SK-N-SH (cell line): ENCODE measurements at regions not wholly inside any gene's neighbourhood (a gene's known extent, or its start where the extent isn't known, plus 50 kb on each side); places are given as distances from the start of the nearest gene placed in this dataset.

Experiments used
- CTCF ChIA-PET: fragments of 300-600, 350-600 bp; formaldehyde crosslinking; extraction: SDS; loops from one replicate; lab custom pipeline; 2021; lab: Yijun Ruan, JAX
- POLR2A ChIA-PET: fragments of 350-600 bp; sonication (Branson Sonifier 250); formaldehyde crosslinking; extraction: SDS; loops from one replicate; lab custom pipeline; 2020; ENCODE audit warnings: antibody characterized with exemption, inconsistent platforms; lab: Yijun Ruan, JAX
- DNase-seq: peaks from one replicate; pipeline ENCODE4 v3.0.0; 2012
- H2AFZ ChIP-seq: fragments of 200-600 bp; sonication (generic); 2 replicates; pipeline ENCODE4 v1.8.1; 2016; ENCODE audit warnings: antibody characterized with exemption, mild to moderate bottlenecking, low read depth
- H3F3A ChIP-seq: fragments of 200-600 bp; sonication (generic); replicated peaks from 2 replicates; pipeline ENCODE3; 2016; ENCODE audit warnings: antibody characterized with exemption, mild to moderate bottlenecking; ENCODE audit not compliant: insufficient read depth
- H3K27ac ChIP-seq, 2 experiments: fragments of 200-500 bp in 1 of 2; fragments of 200-600 bp in 1 of 2; sonication (Bioruptor generic) in 1 of 2; sonication (generic), shearing (Covaris generic) in 1 of 2; 2 replicates each; pipeline versions ENCODE4 v1.5.1 to v1.6.1; 2014 to 2016; ENCODE audit warnings: low read depth in 2 of 2, inconsistent platforms in 1 of 2, low read length in 1 of 2, mild to moderate bottlenecking in 1 of 2, mixed read lengths in 1 of 2
- H3K27me3 ChIP-seq: fragments of 200-600 bp; sonication (generic), shearing (Covaris generic); 2 replicates; pipeline ENCODE4 v1.6.1; 2016; ENCODE audit warnings: mixed run types; ENCODE audit not compliant: insufficient read depth
- H3K36me3 ChIP-seq, 2 experiments: fragments of 200-500 bp in 1 of 2; fragments of 200-600 bp in 1 of 2; sonication (Bioruptor generic) in 1 of 2; sonication (generic) in 1 of 2; replicated peaks in 1 of 2; 2 replicates each; pipeline versions ENCODE3 to v1.5.1; 2014 to 2016; ENCODE audit warnings: low read length in 1 of 2, mild to moderate bottlenecking in 1 of 2; ENCODE audit not compliant: insufficient read depth in 2 of 2, control insufficient read depth in 1 of 2
- H3K4me1 ChIP-seq, 2 experiments: fragments of 200-500 bp in 1 of 2; fragments of 200-600 bp in 1 of 2; sonication (Bioruptor generic) in 1 of 2; sonication (generic), shearing (Covaris generic) in 1 of 2; 2 replicates each; pipeline versions ENCODE4 v1.5.1 to v1.6.1; 2014 to 2016; ENCODE audit warnings: low read depth in 1 of 2, low read length in 1 of 2, mixed run types in 1 of 2; ENCODE audit not compliant: insufficient read depth in 2 of 2, control insufficient read depth in 1 of 2
- H3K4me2 ChIP-seq: fragments of 200-600 bp; sonication (generic), shearing (Covaris generic); 2 replicates; pipeline ENCODE4 v1.6.1; 2017; ENCODE audit warnings: mixed run types
- H3K4me3 ChIP-seq, 2 experiments: fragments of 200-500 bp in 1 of 2; fragments of 200-600 bp in 1 of 2; sonication (Bioruptor generic) in 1 of 2; sonication (generic), shearing (Covaris generic) in 1 of 2; 2 replicates each; pipeline versions ENCODE4 v1.5.1 to v1.8.1; 2014 to 2016; ENCODE audit warnings: low read depth in 2 of 2, inconsistent platforms in 1 of 2, low read length in 1 of 2, mild to moderate bottlenecking in 1 of 2, mixed read lengths in 1 of 2, moderate library complexity in 1 of 2
- H3K79me2 ChIP-seq: fragments of 200-600 bp; sonication (generic); 2 replicates; pipeline ENCODE4 v1.8.1; 2017; ENCODE audit warnings: mild to moderate bottlenecking; ENCODE audit not compliant: insufficient read depth
- H3K9ac ChIP-seq: fragments of 200-600 bp; sonication (generic); 2 replicates; pipeline ENCODE4 v1.6.1; 2017; ENCODE audit warnings: mixed run types
- H3K9me2 ChIP-seq: fragments of 200-600 bp; sonication (generic); 2 replicates; pipeline ENCODE4 v1.6.1; 2017; ENCODE audit warnings: mixed run types
- H3K9me3 ChIP-seq: fragments of 200-600 bp; sonication (generic); 2 replicates; pipeline ENCODE4 v1.6.1; 2017; ENCODE audit warnings: mixed run types, mild to moderate bottlenecking, moderate library complexity
- H4K20me1 ChIP-seq: fragments of 200-600 bp; sonication (generic); 2 replicates; pipeline ENCODE4 v1.6.1; 2017; ENCODE audit warnings: mild to moderate bottlenecking, mixed run types; ENCODE audit not compliant: insufficient read depth
- CHD2 ChIP-seq: fragments of 150-350 bp; IDR thresholded peaks from 2 replicates; pipeline ENCODE4 v1.6.1; 2018; ENCODE audit warnings: low read length; ENCODE audit not compliant: partially characterized antibody
- ELF1 ChIP-seq: IDR thresholded peaks from 2 replicates; pipeline ENCODE4 v1.4.0; 2012
- EP300 ChIP-seq, 2 experiments: IDR thresholded peaks; 2 replicates each; pipeline versions ENCODE4 v1.4.0 to v1.6.1; 2012; ENCODE audit warnings: borderline replicate concordance in 1 of 2, low read depth in 1 of 2, low read length in 1 of 2
- FOXM1 ChIP-seq: IDR thresholded peaks from 2 replicates; pipeline ENCODE4 v1.4.0; 2012; ENCODE audit warnings: low read depth, mild to moderate bottlenecking
- GATA2 ChIP-seq: sonication (generic); formaldehyde crosslinking; IDR thresholded peaks from 2 replicates; pipeline ENCODE4 v1.5.0; 2020; ENCODE audit warnings: mild to moderate bottlenecking, missing genetic modification reagents
- MEF2A ChIP-seq: IDR thresholded peaks from 2 replicates; pipeline ENCODE4 v1.4.0; 2012; ENCODE audit warnings: low read depth, borderline replicate concordance
- MXI1 ChIP-seq: IDR thresholded peaks from 2 replicates; pipeline ENCODE4 v1.6.1; 2012; ENCODE audit warnings: mild to moderate bottlenecking, low read depth, low read length, improper control_type of control experiment
- NFIC ChIP-seq: IDR thresholded peaks from 2 replicates; pipeline ENCODE4 v1.4.0; 2012; ENCODE audit warnings: borderline replicate concordance
- SMC3 ChIP-seq: IDR thresholded peaks from 2 replicates; pipeline ENCODE4 v1.6.1; 2012; ENCODE audit warnings: low read depth, low read length, improper control_type of control experiment
- TEAD4 ChIP-seq: IDR thresholded peaks from 2 replicates; pipeline ENCODE4 v1.4.0; 2012; ENCODE audit warnings: mild to moderate bottlenecking, borderline replicate concordance; ENCODE audit not compliant: insufficient read depth
- YY1 ChIP-seq: IDR thresholded peaks from 2 replicates; pipeline ENCODE4 v1.4.0; 2012; ENCODE audit warnings: low read depth, mild to moderate bottlenecking
- WGBS: methylation state at CpG from one replicate; pipeline ENCODE4 v1.1.6; 2017; ENCODE audit warnings: low lambda C conversion rate; 5-methylcytosine and 5-hydroxymethylcytosine counted together
- TF ChIP-seq, protein P1 (sequence below): IDR thresholded peaks from 2 replicates; pipeline ENCODE4; 2012
- TF ChIP-seq, protein P2 (sequence below): IDR thresholded peaks from 2 replicates; pipeline ENCODE4 v1.4.0; 2012; ENCODE audit warnings: low read depth, borderline replicate concordance

DNA sequence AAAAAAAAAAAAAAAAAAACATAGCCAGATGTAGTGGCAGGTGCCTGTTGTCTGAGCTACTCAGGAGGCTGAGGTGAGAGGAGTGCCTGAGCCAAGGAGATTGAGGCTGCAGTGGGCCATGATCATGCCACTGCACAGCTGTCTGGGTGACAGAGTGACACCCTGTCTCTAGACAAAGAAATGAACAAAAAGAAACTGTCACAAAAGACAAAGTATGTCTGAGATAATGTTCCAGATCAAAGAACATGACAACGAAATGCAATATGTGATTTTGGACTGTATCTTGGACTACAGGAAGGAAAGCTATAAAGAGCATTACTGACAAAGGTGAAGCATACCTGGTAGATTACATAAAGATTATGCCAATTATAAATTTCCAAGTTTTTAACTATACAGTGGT, 862.8 kb downstream of the ROBO2 start:
- H3K27ac ChIP-seq = no peak overlapping the region
- TF ChIP-seq MEF2A (no peak), YY1 (no peak), SMC3 (no peak), GATA2 (CRISPR knock-in tag) (no peak), CHD2 (no peak), MXI1 (no peak), EP300 (IDR thresholded peaks at IDR 0.05; ENCODE audit: borderline replicate concordance in 1 of 2, low read depth in 1 of 2, low read length in 1 of 2) (no peak)
- TF ChIP-seq, protein P1, sequence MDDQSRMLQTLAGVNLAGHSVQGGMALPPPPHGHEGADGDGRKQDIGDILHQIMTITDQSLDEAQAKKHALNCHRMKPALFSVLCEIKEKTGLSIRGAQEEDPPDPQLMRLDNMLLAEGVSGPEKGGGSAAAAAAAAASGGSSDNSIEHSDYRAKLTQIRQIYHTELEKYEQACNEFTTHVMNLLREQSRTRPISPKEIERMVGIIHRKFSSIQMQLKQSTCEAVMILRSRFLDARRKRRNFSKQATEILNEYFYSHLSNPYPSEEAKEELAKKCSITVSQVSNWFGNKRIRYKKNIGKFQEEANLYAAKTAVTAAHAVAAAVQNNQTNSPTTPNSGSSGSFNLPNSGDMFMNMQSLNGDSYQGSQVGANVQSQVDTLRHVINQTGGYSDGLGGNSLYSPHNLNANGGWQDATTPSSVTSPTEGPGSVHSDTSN = no peak
- TF ChIP-seq, protein P2, sequence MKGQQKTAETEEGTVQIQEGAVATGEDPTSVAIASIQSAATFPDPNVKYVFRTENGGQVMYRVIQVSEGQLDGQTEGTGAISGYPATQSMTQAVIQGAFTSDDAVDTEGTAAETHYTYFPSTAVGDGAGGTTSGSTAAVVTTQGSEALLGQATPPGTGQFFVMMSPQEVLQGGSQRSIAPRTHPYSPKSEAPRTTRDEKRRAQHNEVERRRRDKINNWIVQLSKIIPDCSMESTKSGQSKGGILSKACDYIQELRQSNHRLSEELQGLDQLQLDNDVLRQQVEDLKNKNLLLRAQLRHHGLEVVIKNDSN = no peak
- TF ChIP-seq, all 33 proteins: peak for 0
- CTCF ChIA-PET = interaction anchor here (1.7 kb wide), 1 partner anchor 554 kb away, joined by 3 read pairs; no protein-coding TSS in a partner anchor
- POLR2A ChIA-PET = no interaction called here
- Histone ChIP-seq H3K27me3 (no peaks in the 10 kb centered on the region), H3K9me3 (no peaks in the 10 kb centered on the region), H3K4me2 (no peak overlapping the region), H3F3A (no peaks in the 10 kb centered on the region), H3K79me2 (no peaks in the 10 kb centered on the region), H2AFZ (no peak overlapping the region), H3K36me3 (no peaks in the 10 kb centered on the region), H3K9ac (no peak overlapping the region), H3K4me3 (no peak overlapping the region), H3K9me2 (no peaks in the 10 kb centered on the region), H4K20me1 (no peaks in the 10 kb centered on the region), H3K4me1 (no peaks in the 10 kb centered on the region)
- WGBS = 20% methylated on average over 1 of the region's 1 CpG
- DNase-seq = no peak

DNA sequence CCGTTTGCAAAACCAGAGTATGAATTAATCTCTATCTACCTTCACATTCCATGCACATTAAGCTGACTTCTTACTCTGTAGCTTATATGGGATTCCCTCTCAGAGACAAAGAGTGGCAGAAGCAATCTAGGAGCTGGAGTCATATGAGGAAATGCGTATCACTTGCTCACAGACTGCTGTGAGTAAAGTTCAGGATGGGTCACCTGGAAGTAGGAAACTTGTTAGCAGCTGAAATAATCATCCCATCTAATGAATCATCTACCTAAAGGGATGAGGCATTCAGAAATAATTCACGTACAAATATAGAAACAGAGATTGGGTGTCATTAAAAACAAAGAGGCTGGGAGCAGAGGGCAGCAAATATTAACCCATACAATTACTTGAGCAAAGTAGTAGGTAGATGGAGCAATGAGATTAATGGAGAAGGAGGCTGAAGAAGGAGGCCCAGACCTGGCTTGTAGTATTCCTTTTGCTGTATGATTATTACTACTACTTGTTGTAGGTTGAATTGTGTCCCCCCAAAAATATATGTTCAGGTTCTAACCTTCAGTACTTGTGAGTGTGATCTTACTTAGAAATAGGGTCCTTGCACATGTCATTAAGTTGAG, 866.3 kb downstream of the ROBO2 start:
- no peaks in the 10 kb centered on the region for H3K4me1 ChIP-seq
- no peak overlapping the region; the same call in 1 of the 2 replicates for H2AFZ ChIP-seq
- H3K36me3 ChIP-seq = no peaks in the 10 kb centered on the region
- POLR2A ChIA-PET = no interaction called here
- DNase-seq = no peak
- no peaks in the 10 kb centered on the region for H4K20me1 ChIP-seq
- no peaks in the 10 kb centered on the region for H3K9me3 ChIP-seq
- no peaks in the 10 kb centered on the region for H3K79me2 ChIP-seq
- H3K4me2 ChIP-seq = no peak overlapping the region
- no peak for TF ChIP-seq ELF1
- no peak for TF ChIP-seq FOXM1
- no peak for TF ChIP-seq NFIC
- TF ChIP-seq, protein P2 = no peak
- TF ChIP-seq TEAD4 = no peak
- TF ChIP-seq, all 33 proteins: peak for 0
- H3K4me3 ChIP-seq = no peak overlapping the region
- CTCF ChIA-PET = no interaction called here
- no peaks in the 10 kb centered on the region for H3F3A ChIP-seq
- no peak overlapping the region for H3K27ac ChIP-seq
- H3K9ac ChIP-seq = no peak overlapping the region
- H3K27me3 ChIP-seq = no peaks in the 10 kb centered on the region
- 36% methylated on average over 3 of the region's 3 CpGs for WGBS
- H3K9me2 ChIP-seq = no peaks in the 10 kb centered on the region
